ENCODE measurements at regions not wholly inside any gene's neighbourhood (a gene's known extent, or its start where the extent isn't known, plus 50 kb on each side); places are given as distances from the start of the nearest gene placed in this dataset.

DNA sequence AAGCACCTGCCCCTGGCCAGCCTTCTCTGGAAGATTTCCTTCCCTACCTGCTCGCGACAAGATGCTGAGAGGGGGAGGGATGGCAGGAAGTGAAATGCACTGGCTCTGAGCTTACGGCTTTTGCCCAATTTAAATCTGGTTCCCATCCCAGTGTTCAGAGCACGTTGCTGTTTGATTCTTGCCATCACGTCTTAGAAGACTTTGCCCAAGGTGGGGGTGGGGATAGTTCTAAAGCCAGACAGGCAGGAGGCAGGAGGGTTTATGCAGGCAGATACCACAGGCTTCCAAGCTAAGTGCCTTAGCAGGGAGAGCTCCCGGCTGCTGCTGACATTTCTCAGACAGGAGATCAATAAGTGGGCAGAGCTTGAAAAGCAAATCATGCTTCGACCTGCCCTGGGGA lies 393.9 kb downstream of the MID1IP1 start:
- no peak for TF ChIP-seq MAX (IDR thresholded peaks at IDR 0.05)
- TF ChIP-seq, protein P1, sequence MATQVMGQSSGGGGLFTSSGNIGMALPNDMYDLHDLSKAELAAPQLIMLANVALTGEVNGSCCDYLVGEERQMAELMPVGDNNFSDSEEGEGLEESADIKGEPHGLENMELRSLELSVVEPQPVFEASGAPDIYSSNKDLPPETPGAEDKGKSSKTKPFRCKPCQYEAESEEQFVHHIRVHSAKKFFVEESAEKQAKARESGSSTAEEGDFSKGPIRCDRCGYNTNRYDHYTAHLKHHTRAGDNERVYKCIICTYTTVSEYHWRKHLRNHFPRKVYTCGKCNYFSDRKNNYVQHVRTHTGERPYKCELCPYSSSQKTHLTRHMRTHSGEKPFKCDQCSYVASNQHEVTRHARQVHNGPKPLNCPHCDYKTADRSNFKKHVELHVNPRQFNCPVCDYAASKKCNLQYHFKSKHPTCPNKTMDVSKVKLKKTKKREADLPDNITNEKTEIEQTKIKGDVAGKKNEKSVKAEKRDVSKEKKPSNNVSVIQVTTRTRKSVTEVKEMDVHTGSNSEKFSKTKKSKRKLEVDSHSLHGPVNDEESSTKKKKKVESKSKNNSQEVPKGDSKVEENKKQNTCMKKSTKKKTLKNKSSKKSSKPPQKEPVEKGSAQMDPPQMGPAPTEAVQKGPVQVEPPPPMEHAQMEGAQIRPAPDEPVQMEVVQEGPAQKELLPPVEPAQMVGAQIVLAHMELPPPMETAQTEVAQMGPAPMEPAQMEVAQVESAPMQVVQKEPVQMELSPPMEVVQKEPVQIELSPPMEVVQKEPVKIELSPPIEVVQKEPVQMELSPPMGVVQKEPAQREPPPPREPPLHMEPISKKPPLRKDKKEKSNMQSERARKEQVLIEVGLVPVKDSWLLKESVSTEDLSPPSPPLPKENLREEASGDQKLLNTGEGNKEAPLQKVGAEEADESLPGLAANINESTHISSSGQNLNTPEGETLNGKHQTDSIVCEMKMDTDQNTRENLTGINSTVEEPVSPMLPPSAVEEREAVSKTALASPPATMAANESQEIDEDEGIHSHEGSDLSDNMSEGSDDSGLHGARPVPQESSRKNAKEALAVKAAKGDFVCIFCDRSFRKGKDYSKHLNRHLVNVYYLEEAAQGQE (IDR thresholded peaks at IDR 0.05; ENCODE audit: low read depth): no peak
- TF ChIP-seq TEAD4 (IDR thresholded peaks at IDR 0.05): no peak
- no peak for TF ChIP-seq CEBPB (IDR thresholded peaks at IDR 0.05)
- no peak for TF ChIP-seq TCF12 (IDR thresholded peaks at IDR 0.05; ENCODE audit: low read depth)
- no peak for TF ChIP-seq CREB1 (IDR thresholded peaks at IDR 0.05; ENCODE audit: low read depth)
- no peak for TF ChIP-seq NFIC (IDR thresholded peaks at IDR 0.05)
- TF ChIP-seq TAF1 (IDR thresholded peaks at IDR 0.05; ENCODE audit: low read depth): no peak
- TF ChIP-seq EGR1 (IDR thresholded peaks at IDR 0.05): no peak
- TF ChIP-seq YY1 (IDR thresholded peaks at IDR 0.05; ENCODE audit: low read depth): no peak
- no peak for TF ChIP-seq ZBTB7A (IDR thresholded peaks at IDR 0.05; ENCODE audit: low read depth)
- no peak for TF ChIP-seq EP300 (IDR thresholded peaks at IDR 0.05; ENCODE audit: borderline replicate concordance)
- TF ChIP-seq FOXM1 (IDR thresholded peaks at IDR 0.05; ENCODE audit: borderline replicate concordance, low read depth): no peak
- TF ChIP-seq USF1 (IDR thresholded peaks at IDR 0.05): no peak
- no peak for TF ChIP-seq RAD21 (IDR thresholded peaks at IDR 0.05; ENCODE audit: low read depth)

DNA sequence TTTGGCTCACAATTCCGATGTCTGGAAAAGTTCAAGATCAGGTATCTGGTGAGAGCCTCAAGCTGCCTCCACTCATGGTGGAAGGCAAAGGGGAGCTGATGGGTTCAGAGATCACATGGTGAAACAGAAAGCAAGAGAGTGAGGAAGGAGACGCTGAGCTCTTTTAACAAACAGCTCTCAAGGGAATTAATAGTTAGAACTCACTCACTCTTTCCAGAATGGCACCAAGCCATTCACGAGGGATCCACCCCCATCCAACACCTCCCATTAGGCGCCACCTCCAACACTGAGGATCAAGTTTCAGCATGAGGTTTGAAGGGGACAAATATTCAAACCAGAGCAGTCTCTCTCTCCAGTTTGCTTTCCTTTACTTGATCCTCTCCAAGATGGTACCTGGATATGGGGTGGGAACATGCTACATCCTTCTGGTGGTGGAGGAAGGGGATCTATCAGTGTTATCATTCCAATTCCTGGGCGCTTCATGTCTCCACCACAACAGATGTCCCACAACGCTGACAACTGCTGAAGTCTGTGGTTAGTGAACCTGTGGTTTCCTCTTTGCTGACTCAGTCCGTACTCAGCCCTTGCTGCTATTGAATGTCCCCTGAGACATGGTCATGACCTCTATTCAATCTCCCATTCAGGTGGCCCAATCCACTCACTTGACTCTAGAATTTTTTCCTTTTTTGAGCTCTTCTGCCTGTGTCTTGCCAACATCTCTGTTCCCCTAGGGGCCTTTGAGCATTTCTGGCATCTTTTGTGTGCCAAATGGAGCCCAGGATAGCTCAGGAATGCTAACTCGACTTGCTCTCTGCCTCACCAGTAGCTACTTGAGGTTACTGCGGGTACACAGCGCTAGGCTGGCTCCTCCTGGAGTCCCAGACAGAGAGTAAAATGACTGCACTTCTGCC lies 395.2 kb downstream of the MID1IP1 start:
- no peak for TF ChIP-seq CEBPB (IDR thresholded peaks at IDR 0.05)
- no peak for TF ChIP-seq EP300 (IDR thresholded peaks at IDR 0.05; ENCODE audit: borderline replicate concordance)
- TF ChIP-seq TEAD4 (IDR thresholded peaks at IDR 0.05): no peak

DNA sequence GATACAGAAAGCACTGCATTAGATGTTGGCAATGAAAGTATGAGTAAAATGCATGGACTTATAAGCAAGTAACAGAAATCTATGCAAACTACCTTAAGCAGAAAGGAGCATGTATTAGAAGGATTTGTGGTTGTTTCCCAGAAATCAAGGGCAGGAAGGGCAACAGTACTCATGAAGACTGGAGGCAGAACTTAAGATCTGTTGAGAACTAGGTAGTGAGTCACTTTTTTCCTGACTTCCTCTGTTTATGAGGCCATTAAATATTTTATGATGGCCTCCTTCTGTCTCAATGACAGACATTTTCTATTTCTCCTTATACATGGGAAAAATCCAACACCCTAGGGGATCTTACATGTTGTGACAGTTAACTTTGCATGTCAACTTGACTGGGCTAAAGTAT lies 398.2 kb downstream of the MID1IP1 start:
- TF ChIP-seq CEBPB (IDR thresholded peaks at IDR 0.05) (no peak), TAF1 (IDR thresholded peaks at IDR 0.05; ENCODE audit: low read depth) (no peak), CREB1 (IDR thresholded peaks at IDR 0.05; ENCODE audit: low read depth) (no peak), EGR1 (IDR thresholded peaks at IDR 0.05) (no peak), NFIC (IDR thresholded peaks at IDR 0.05) (no peak), RAD21 (IDR thresholded peaks at IDR 0.05; ENCODE audit: low read depth) (no peak), YY1 (IDR thresholded peaks at IDR 0.05; ENCODE audit: low read depth) (no peak), ZBTB7A (IDR thresholded peaks at IDR 0.05; ENCODE audit: low read depth) (no peak), MAX (IDR thresholded peaks at IDR 0.05) (no peak), TCF12 (IDR thresholded peaks at IDR 0.05; ENCODE audit: low read depth) (no peak), USF1 (IDR thresholded peaks at IDR 0.05) (no peak), FOXM1 (IDR thresholded peaks at IDR 0.05; ENCODE audit: borderline replicate concordance, low read depth) (no peak), EP300 (IDR thresholded peaks at IDR 0.05; ENCODE audit: borderline replicate concordance) (no peak), TEAD4 (IDR thresholded peaks at IDR 0.05) (no peak)
- TF ChIP-seq, protein P1 (IDR thresholded peaks at IDR 0.05; ENCODE audit: low read depth): no peak

GRCh38 chrX:39201305-39201990 lies 400.2 kb downstream of the MID1IP1 start:
- TF ChIP-seq TCF12 (IDR thresholded peaks at IDR 0.05; ENCODE audit: low read depth) (no peak), FOXM1 (IDR thresholded peaks at IDR 0.05; ENCODE audit: borderline replicate concordance, low read depth) (no peak), ZBTB7A (IDR thresholded peaks at IDR 0.05; ENCODE audit: low read depth) (no peak), EP300 (IDR thresholded peaks at IDR 0.05; ENCODE audit: borderline replicate concordance) (no peak), NFIC (IDR thresholded peaks at IDR 0.05) (no peak), YY1 (IDR thresholded peaks at IDR 0.05; ENCODE audit: low read depth) (no peak), CREB1 (IDR thresholded peaks at IDR 0.05; ENCODE audit: low read depth) (no peak), RAD21 (IDR thresholded peaks at IDR 0.05; ENCODE audit: low read depth) (no peak), TEAD4 (IDR thresholded peaks at IDR 0.05) (no peak), CEBPB (IDR thresholded peaks at IDR 0.05) (no peak), TAF1 (IDR thresholded peaks at IDR 0.05; ENCODE audit: low read depth) (no peak)

GRCh38 chrX:39202641-39203040 lies 401.4 kb downstream of the MID1IP1 start:
- no peak for TF ChIP-seq RAD21 (IDR thresholded peaks at IDR 0.05; ENCODE audit: low read depth)
- TF ChIP-seq TCF12 (IDR thresholded peaks at IDR 0.05; ENCODE audit: low read depth): no peak
- TF ChIP-seq NFIC (IDR thresholded peaks at IDR 0.05): no peak
- no peak for TF ChIP-seq EGR1 (IDR thresholded peaks at IDR 0.05)
- no peak for TF ChIP-seq FOXM1 (IDR thresholded peaks at IDR 0.05; ENCODE audit: borderline replicate concordance, low read depth)
- TF ChIP-seq CEBPB (IDR thresholded peaks at IDR 0.05): no peak
- TF ChIP-seq, protein P1 (IDR thresholded peaks at IDR 0.05; ENCODE audit: low read depth): no peak
- TF ChIP-seq MAX (IDR thresholded peaks at IDR 0.05): no peak
- TF ChIP-seq CREB1 (IDR thresholded peaks at IDR 0.05; ENCODE audit: low read depth): no peak
- no peak for TF ChIP-seq EP300 (IDR thresholded peaks at IDR 0.05; ENCODE audit: borderline replicate concordance)
- TF ChIP-seq USF1 (IDR thresholded peaks at IDR 0.05): no peak
- TF ChIP-seq ZBTB7A (IDR thresholded peaks at IDR 0.05; ENCODE audit: low read depth): no peak
- TF ChIP-seq TAF1 (IDR thresholded peaks at IDR 0.05; ENCODE audit: low read depth): no peak
- no peak for TF ChIP-seq TEAD4 (IDR thresholded peaks at IDR 0.05)
- no peak for TF ChIP-seq YY1 (IDR thresholded peaks at IDR 0.05; ENCODE audit: low read depth)

Measured in Ishikawa (cell line).